ENCODE measurements at regions not wholly inside any gene's neighbourhood (a gene's known extent, or its start where the extent isn't known, plus 50 kb on each side); places are given as distances from the start of the nearest gene placed in this dataset.
A peak's percentile ranks its signal among the peaks of the same experiment; 100 is the strongest.

DNA sequence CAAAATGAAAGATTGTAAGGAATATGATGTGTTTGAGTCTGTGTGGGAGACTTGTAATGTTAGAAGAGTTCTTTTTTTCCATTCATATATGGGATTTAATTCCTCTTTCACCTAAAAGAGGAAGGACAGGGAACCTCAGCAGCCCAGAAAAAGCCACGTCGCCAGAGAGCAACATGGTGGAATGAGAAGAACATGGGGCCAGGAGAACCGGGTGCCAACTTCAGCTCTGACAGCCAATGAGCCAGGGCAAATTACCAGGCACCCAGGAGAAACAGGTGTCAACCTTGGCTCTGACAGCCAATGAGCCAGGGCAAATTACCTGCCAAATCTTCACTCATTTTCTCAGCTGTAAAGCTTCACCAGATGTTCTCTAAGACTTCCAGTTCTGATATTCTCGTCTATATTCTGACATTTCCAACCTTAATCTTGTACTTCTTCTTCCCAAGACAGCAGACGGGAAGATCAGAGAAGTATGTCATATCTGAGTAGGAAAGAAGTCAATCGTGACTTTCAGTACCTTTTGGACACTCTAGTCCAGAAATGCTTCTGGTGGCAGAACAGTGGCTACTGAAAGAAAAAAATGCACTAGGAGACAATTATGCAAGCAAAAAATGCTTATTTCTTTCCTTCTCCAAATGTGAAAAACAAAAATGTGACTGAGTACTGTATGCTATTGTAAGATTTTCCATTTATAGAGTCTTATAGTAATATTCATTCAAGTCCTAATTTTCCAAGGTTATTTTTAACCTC lies 79.2 kb upstream of the COL5A2 start:
- DNase-seq (ENCODE audit: low spot score) (no peak), ATAC-seq (ENCODE audit: low read depth) (no peak)
- no peaks in the 10 kb centered on the region for H3K36me3 ChIP-seq (ENCODE audit: low read depth)
- no peak overlapping the region for H3K27ac ChIP-seq (ENCODE audit: poor library complexity, severe bottlenecking)
- no peaks in the 10 kb centered on the region for H3K27me3 ChIP-seq (ENCODE audit: insufficient read depth, poor library complexity, severe bottlenecking)
- no peak for TF ChIP-seq CTCF (IDR thresholded peaks at IDR 0.05; ENCODE audit: poor library complexity, severe bottlenecking)
- H3K4me3 ChIP-seq (ENCODE audit: severe bottlenecking): no peak overlapping the region
- peaks cover 23% of the 10 kb centered on the region for H3K4me1 ChIP-seq (ENCODE audit: insufficient read depth, poor library complexity, severe bottlenecking)
- H3K9me3 ChIP-seq (ENCODE audit: severe bottlenecking): no peaks in the 10 kb centered on the region

- no peak for DNase-seq (ENCODE audit: low spot score)
Observed at GRCh38 chr2:189260361-189260814, 80.8 kb upstream of the COL5A2 start.

GRCh38 chr2:189261431-189261841 lies 81.9 kb upstream of the COL5A2 start:
- peak; percentile 96 for ATAC-seq (ENCODE audit: low read depth)

More at GRCh38 chr2:189260361-189260814, 80.8 kb upstream of the COL5A2 start:
- ATAC-seq (ENCODE audit: low read depth): no peak
- Histone ChIP-seq H3K4me3 (ENCODE audit: severe bottlenecking) (no peak overlapping the region), H3K27ac (ENCODE audit: poor library complexity, severe bottlenecking) (peak overlapping the region; percentile 47), H3K9me3 (ENCODE audit: severe bottlenecking) (no peaks in the 10 kb centered on the region), H3K4me1 (ENCODE audit: insufficient read depth, poor library complexity, severe bottlenecking) (peaks cover 11% of the 10 kb centered on the region), H3K27me3 (ENCODE audit: insufficient read depth, poor library complexity, severe bottlenecking) (no peaks in the 10 kb centered on the region), H3K36me3 (ENCODE audit: low read depth) (no peaks in the 10 kb centered on the region)
- no peak for TF ChIP-seq CTCF (IDR thresholded peaks at IDR 0.05; ENCODE audit: poor library complexity, severe bottlenecking)

DNA sequence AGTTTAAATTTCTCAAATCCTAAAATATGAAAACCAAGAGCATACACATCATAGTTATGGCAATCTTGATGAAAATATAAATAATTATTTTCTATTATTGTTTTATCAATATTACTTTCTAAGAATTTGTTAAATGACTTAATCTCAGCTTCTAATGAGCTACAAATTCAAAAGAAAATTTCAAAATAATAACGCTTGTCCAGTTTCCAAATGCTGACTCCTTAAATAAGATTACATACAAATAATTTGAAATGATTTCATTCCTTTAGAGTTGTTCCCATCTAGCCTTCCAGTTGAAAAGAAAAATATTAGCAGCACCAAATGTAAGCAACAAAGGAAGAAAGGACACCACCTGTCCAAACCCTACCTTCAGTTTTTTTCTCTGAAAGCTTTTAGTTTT lies 82.4 kb upstream of the COL5A2 start:
- Histone ChIP-seq H3K27me3 (ENCODE audit: insufficient read depth, poor library complexity, severe bottlenecking) (no peaks in the 10 kb centered on the region), H3K27ac (ENCODE audit: poor library complexity, severe bottlenecking) (peak overlapping the region; percentile 47), H3K36me3 (ENCODE audit: low read depth) (no peaks in the 10 kb centered on the region), H3K4me1 (ENCODE audit: insufficient read depth, poor library complexity, severe bottlenecking) (peaks cover 11% of the 10 kb centered on the region), H3K4me3 (ENCODE audit: severe bottlenecking) (no peak overlapping the region), H3K9me3 (ENCODE audit: severe bottlenecking) (no peaks in the 10 kb centered on the region)
- no peak for TF ChIP-seq CTCF (IDR thresholded peaks at IDR 0.05; ENCODE audit: poor library complexity, severe bottlenecking)
- ATAC-seq (ENCODE audit: low read depth) (no peak), DNase-seq (ENCODE audit: low spot score) (no peak)

More at GRCh38 chr2:189261431-189261841, 81.9 kb upstream of the COL5A2 start:
- Histone ChIP-seq H3K4me1 (ENCODE audit: insufficient read depth, poor library complexity, severe bottlenecking) (peaks cover 11% of the 10 kb centered on the region), H3K4me3 (ENCODE audit: severe bottlenecking) (no peak overlapping the region), H3K36me3 (ENCODE audit: low read depth) (no peaks in the 10 kb centered on the region), H3K27me3 (ENCODE audit: insufficient read depth, poor library complexity, severe bottlenecking) (no peaks in the 10 kb centered on the region), H3K27ac (ENCODE audit: poor library complexity, severe bottlenecking) (peak overlapping the region; percentile 47), H3K9me3 (ENCODE audit: severe bottlenecking) (no peaks in the 10 kb centered on the region)
- DNase-seq (ENCODE audit: low spot score): no peak
- TF ChIP-seq CTCF (IDR thresholded peaks at IDR 0.05; ENCODE audit: poor library complexity, severe bottlenecking): no peak

DNA sequence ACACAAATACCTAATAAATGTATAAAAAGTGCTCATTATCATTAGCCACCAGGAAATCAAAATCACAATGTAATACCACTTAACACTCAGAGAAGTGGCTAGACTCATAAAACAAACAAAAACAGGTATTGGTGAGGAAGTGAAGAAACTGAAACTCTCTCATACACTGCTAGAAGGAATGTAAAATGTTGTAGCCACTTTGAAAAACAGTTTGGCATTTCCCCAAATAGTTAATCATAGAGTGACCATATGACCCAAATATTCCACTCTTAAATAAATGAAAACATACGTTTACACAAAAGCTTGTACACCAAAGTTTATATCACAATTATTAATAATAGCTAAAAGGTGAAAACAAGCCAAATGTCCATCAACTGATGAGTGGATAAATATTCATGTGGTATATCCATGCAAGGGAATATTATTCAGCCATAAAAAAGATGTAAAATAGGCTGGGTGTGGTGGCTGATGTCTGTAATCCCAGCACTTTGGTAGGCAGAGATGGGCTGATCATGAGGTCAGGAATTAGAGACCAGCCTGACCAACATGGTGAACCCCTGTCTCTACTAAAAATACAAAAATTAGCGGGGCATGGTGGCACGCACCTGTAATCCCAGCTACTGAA lies 86.2 kb upstream of the COL5A2 start:
- H3K36me3 ChIP-seq (ENCODE audit: low read depth): no peaks in the 10 kb centered on the region
- H3K27ac ChIP-seq (ENCODE audit: poor library complexity, severe bottlenecking): no peak overlapping the region
- ATAC-seq (ENCODE audit: low read depth) (no peak), DNase-seq (ENCODE audit: low spot score) (no peak)
- no peaks in the 10 kb centered on the region for H3K27me3 ChIP-seq (ENCODE audit: insufficient read depth, poor library complexity, severe bottlenecking)
- H3K4me3 ChIP-seq (ENCODE audit: severe bottlenecking): no peak overlapping the region
- H3K4me1 ChIP-seq (ENCODE audit: insufficient read depth, poor library complexity, severe bottlenecking): peaks cover 20% of the 10 kb centered on the region
- TF ChIP-seq CTCF (IDR thresholded peaks at IDR 0.05; ENCODE audit: poor library complexity, severe bottlenecking): no peak
- H3K9me3 ChIP-seq (ENCODE audit: severe bottlenecking): no peaks in the 10 kb centered on the region

All from RWPE2 (cell line).